ENCODE measurements at regions not wholly inside any gene's neighbourhood (a gene's known extent, or its start where the extent isn't known, plus 50 kb on each side); places are given as distances from the start of the nearest gene placed in this dataset.

DNA sequence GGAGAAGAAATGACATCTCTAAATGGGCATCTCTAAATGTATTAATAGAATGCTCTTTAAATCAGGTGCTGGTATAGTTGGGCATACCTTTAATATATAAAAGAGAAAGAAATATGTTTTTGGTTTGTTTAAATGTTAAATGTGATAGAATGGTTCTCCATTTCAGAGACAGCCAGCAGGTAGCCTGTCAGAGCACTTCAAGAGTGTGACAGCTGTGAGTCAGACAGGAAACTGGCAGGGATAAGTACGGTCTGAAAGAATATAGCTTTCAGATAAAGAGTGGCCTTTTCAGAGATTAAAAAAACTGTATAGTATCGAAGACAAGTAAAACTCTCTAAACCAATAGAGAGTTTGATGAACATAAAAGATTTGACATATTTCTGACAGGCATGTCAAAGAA lies 654.1 kb downstream of the IGSF11 start:
- WGBS = 47% methylated on average over 2 of the region's 2 CpGs
- no peak overlapping the region for H3K4me3 ChIP-seq
- H3K36me3 ChIP-seq = no peaks in the 10 kb centered on the region
- no peak for TF ChIP-seq POLR2A (IDR thresholded peaks at IDR 0.05)
- TF ChIP-seq POLR2AphosphoS5 (IDR thresholded peaks at IDR 0.05) = no peak
- TF ChIP-seq, protein P1, sequence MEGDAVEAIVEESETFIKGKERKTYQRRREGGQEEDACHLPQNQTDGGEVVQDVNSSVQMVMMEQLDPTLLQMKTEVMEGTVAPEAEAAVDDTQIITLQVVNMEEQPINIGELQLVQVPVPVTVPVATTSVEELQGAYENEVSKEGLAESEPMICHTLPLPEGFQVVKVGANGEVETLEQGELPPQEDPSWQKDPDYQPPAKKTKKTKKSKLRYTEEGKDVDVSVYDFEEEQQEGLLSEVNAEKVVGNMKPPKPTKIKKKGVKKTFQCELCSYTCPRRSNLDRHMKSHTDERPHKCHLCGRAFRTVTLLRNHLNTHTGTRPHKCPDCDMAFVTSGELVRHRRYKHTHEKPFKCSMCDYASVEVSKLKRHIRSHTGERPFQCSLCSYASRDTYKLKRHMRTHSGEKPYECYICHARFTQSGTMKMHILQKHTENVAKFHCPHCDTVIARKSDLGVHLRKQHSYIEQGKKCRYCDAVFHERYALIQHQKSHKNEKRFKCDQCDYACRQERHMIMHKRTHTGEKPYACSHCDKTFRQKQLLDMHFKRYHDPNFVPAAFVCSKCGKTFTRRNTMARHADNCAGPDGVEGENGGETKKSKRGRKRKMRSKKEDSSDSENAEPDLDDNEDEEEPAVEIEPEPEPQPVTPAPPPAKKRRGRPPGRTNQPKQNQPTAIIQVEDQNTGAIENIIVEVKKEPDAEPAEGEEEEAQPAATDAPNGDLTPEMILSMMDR (IDR thresholded peaks at IDR 0.05) = no peak
- H3K27ac ChIP-seq = no peak overlapping the region
- no peaks in the 10 kb centered on the region for H3K9me3 ChIP-seq
- intact Hi-C loops (cut with DNase I) = no loop called here
- H3K4me1 ChIP-seq (replicated peaks) = no peaks in the 10 kb centered on the region
- H3K27me3 ChIP-seq (replicated peaks; ENCODE audit: insufficient read depth) = no peaks in the 10 kb centered on the region
- DNase-seq (ENCODE audit: low spot score) = no peak

DNA sequence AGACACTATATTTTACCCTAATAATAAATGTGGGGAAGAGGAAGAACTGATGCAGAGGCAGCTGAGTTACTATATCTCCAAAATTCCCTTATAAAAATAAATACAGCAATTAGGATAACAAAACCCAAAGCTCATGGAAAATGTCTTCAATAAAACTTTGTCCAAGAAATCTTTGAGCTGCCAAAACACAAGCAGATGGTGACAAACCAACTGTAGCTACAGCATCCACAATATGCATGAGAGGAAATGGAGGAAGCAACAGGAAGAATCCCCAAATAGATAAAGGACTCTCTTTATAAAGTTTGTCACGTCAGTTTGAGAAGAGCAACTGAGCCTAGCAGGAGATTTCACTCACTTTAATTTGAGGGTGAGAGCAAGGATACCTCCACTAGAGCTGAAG lies 638.2 kb downstream of the IGSF11 start:
- Histone ChIP-seq H3K4me3 (no peak overlapping the region), H3K27me3 (replicated peaks; ENCODE audit: insufficient read depth) (no peaks in the 10 kb centered on the region), H3K36me3 (no peaks in the 10 kb centered on the region), H3K9me3 (no peaks in the 10 kb centered on the region), H3K27ac (no peak overlapping the region), H3K4me1 (replicated peaks) (no peaks in the 10 kb centered on the region)
- no peak for DNase-seq (ENCODE audit: low spot score)
- no peak for TF ChIP-seq POLR2A (IDR thresholded peaks at IDR 0.05)
- TF ChIP-seq, protein P1 (IDR thresholded peaks at IDR 0.05) = no peak
- no peak for TF ChIP-seq POLR2AphosphoS5 (IDR thresholded peaks at IDR 0.05)
- intact Hi-C loops (cut with DNase I) = no loop called here
- 55% methylated on average over 1 of the region's 1 CpG for WGBS

DNA sequence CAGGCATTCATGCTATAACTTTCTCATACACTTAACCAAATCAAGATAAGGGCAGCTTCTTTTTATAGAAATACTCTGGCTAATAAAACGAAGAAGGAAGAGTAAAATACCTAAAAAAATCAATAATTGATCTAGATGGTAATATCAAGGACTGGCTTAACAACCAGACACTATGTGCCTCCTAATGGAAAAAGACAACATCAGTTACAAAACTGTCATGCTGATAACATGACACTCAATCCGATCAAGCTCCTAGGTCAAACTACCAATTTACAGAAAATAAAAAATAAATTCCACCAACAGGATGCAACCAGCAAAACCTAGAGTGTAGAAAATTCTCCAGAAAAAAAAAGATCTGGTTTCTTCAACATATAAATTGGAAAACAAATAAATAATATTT lies 634.6 kb downstream of the IGSF11 start:
- Histone ChIP-seq H3K4me1 (replicated peaks) (no peaks in the 10 kb centered on the region), H3K4me3 (no peak overlapping the region), H3K36me3 (no peaks in the 10 kb centered on the region), H3K27ac (no peak overlapping the region), H3K27me3 (replicated peaks; ENCODE audit: insufficient read depth) (no peaks in the 10 kb centered on the region), H3K9me3 (no peaks in the 10 kb centered on the region)
- DNase-seq (ENCODE audit: low spot score) = no peak
- WGBS = 75% methylated on average over 2 of the region's 2 CpGs
- TF ChIP-seq POLR2AphosphoS5 (IDR thresholded peaks at IDR 0.05) = no peak
- TF ChIP-seq, protein P1 (IDR thresholded peaks at IDR 0.05) = no peak
- intact Hi-C loops (cut with DNase I) = no loop called here

DNA sequence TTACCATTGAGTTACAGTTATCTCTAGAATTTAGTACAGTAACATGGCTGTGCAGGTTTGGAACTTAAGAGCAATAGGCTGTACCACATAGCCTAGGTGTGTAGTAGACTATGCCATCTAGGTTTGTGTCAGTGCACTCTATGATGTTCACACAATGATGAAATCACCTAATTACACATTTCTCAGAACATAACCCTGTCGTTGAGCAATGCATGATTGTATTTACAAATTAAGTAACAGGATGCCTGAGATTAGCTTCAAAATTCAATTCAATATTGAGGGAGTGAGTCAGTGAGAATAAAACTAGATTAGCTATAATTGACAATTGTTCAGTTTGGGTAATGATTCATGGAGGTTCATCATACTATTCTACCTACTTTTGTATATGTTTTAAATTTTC lies 633.8 kb downstream of the IGSF11 start:
- WGBS = 52% methylated on average over 1 of the region's 1 CpG
- DNase-seq (ENCODE audit: low spot score) = no peak
- intact Hi-C loops (cut with DNase I) = no loop called here
- H3K36me3 ChIP-seq = no peaks in the 10 kb centered on the region
- H3K4me1 ChIP-seq (replicated peaks) = no peaks in the 10 kb centered on the region
- TF ChIP-seq, protein P1 (IDR thresholded peaks at IDR 0.05) = no peak
- TF ChIP-seq POLR2AphosphoS5 (IDR thresholded peaks at IDR 0.05) (no peak), POLR2A (IDR thresholded peaks at IDR 0.05) (no peak)
- H3K27ac ChIP-seq = no peak overlapping the region
- no peaks in the 10 kb centered on the region for H3K9me3 ChIP-seq
- no peaks in the 10 kb centered on the region for H3K27me3 ChIP-seq (replicated peaks; ENCODE audit: insufficient read depth)
- H3K4me3 ChIP-seq = no peak overlapping the region

DNA sequence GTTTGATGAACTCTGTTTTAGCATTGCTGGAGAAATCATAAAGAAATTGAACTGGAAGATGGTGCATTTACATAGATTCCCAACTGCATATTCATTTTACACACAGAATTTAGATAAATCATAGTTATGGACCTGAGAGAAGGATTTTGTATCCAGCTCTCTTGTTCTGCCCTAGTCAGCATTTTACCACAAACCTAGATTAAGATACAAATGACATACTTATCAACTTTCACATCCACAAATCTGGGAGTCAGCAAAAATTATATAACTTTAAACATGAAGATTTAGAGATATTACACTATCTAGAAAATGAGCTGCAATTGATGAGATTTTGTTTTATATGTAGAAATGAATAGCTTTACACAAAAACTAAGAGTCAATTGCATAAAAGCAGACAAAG lies 632.8 kb downstream of the IGSF11 start:
- Histone ChIP-seq H3K36me3 (no peaks in the 10 kb centered on the region), H3K4me1 (replicated peaks) (no peaks in the 10 kb centered on the region), H3K27ac (no peak overlapping the region), H3K4me3 (no peak overlapping the region), H3K9me3 (no peaks in the 10 kb centered on the region), H3K27me3 (replicated peaks; ENCODE audit: insufficient read depth) (no peaks in the 10 kb centered on the region)
- no peak for DNase-seq (ENCODE audit: low spot score)
- intact Hi-C loops (cut with DNase I) = no loop called here
- TF ChIP-seq POLR2A (IDR thresholded peaks at IDR 0.05) (no peak), POLR2AphosphoS5 (IDR thresholded peaks at IDR 0.05) (no peak)
- TF ChIP-seq, protein P1 (IDR thresholded peaks at IDR 0.05) = no peak

All from prostate gland (tissue), 2 donors.